Ascending aorta (tissue), 2 donors: ENCODE measurements at regions not wholly inside any gene's neighbourhood (a gene's known extent, or its start where the extent isn't known, plus 50 kb on each side); places are given as distances from the start of the nearest gene placed in this dataset.

Experiments
- DNase-seq, 2 donors: peaks; one replicate each; pipeline ENCODE4 v3.0.0-alpha.2; 2019; ENCODE audit warnings: low spot score in 2 of 2
- H3K27ac ChIP-seq, 2 donors: fragments of 200-600 bp; sonication (generic); one replicate each; pipeline ENCODE4 v1.5.1; 2016 to 2017; ENCODE audit warnings: mild to moderate bottlenecking in 1 of 2
- H3K27me3 ChIP-seq: fragments of 200-600 bp; sonication (generic); one replicate; pipeline ENCODE4 v1.5.1; 2017
- H3K36me3 ChIP-seq, 2 donors: fragments of 200-600 bp; sonication (generic); one replicate each; pipeline ENCODE4 v1.5.1; 2016
- H3K4me1 ChIP-seq, 2 donors: fragments of 200-600 bp; sonication (generic); one replicate each; pipeline ENCODE4 v1.5.1; 2016 to 2017; ENCODE audit warnings: mild to moderate bottlenecking in 1 of 2
- H3K4me3 ChIP-seq, 2 donors: fragments of 200-600 bp; sonication (generic); one replicate each; pipeline ENCODE4 v1.5.1; 2016 to 2017; ENCODE audit warnings: mild to moderate bottlenecking in 1 of 2
- H3K9me3 ChIP-seq, 2 donors: fragments of 200-600 bp; sonication (generic); one replicate each; pipeline ENCODE4 v1.5.1; 2016
- intact Hi-C: fragments of 100-400 bp; cut with DNase I; formaldehyde crosslinking; loops from one replicate; pipeline ENCODE4 v1.15.1; 2023
- TF ChIP-seq, protein P1 (sequence below), 3 experiments: fragments of 200-600 bp in 2 of 3; fragments of 450-650 bp in 1 of 3; sonication (generic) in 2 of 3; IDR thresholded peaks; one replicate each; pipeline ENCODE4 v1.5.1; 2016 to 2019; ENCODE audit warnings: antibody characterized with exemption in 3 of 3, mild to moderate bottlenecking in 1 of 3, moderate library complexity in 1 of 3

DNA sequence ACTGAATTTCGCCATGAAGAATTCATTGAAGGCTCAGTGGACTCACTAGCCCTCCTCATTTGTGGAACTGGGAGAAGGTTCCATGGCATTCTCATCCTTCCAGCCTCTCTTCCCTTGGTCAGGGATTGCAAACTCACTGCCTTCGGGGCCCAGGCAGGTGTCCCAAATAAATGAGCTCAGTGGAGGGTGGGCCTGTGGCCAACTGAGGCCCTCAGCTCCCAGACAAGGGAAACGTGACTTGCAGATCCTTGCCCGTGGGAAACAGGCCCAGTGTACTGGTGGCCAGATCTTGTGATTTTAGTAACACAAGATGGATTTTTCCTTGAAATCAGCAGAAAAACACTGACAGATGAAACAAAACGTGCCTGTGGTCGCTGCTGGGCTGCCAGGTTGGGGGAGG lies 168.7 kb upstream of the CTBP2 start:
- Histone ChIP-seq H3K27me3 (no peaks in the 10 kb centered on the region), H3K4me3 (no peak overlapping the region), H3K9me3 (peaks cover 0 to 4% of the 10 kb centered on the region in 2 donors), H3K4me1 (no peaks in the 10 kb centered on the region), H3K27ac (no peak overlapping the region), H3K36me3 (no peaks in the 10 kb centered on the region)
- no peak for DNase-seq
- TF ChIP-seq, protein P1, sequence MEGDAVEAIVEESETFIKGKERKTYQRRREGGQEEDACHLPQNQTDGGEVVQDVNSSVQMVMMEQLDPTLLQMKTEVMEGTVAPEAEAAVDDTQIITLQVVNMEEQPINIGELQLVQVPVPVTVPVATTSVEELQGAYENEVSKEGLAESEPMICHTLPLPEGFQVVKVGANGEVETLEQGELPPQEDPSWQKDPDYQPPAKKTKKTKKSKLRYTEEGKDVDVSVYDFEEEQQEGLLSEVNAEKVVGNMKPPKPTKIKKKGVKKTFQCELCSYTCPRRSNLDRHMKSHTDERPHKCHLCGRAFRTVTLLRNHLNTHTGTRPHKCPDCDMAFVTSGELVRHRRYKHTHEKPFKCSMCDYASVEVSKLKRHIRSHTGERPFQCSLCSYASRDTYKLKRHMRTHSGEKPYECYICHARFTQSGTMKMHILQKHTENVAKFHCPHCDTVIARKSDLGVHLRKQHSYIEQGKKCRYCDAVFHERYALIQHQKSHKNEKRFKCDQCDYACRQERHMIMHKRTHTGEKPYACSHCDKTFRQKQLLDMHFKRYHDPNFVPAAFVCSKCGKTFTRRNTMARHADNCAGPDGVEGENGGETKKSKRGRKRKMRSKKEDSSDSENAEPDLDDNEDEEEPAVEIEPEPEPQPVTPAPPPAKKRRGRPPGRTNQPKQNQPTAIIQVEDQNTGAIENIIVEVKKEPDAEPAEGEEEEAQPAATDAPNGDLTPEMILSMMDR (IDR thresholded peaks at IDR 0.05): no peak
- intact Hi-C loops: no loop called here

DNA sequence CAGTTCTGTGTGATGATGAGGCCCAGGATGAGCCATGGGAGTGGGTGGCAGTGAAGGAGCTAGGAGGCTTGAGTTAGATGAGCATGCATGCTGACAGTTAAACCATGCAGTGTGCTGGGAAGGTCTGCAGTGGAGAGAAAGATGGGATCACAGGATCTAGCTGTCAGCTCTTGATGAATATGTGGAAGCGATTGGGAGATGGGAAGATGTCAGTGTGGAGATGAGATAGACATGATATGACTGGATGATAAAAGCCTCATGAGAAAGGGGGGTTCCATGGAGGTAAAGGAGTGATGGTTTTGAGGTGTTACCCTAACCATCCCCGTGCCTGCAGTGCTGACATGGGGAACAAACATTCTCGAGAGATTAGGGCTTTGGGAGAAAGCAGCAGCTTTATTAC lies 165.0 kb upstream of the CTBP2 start:
- DNase-seq: no peak
- TF ChIP-seq, protein P1 (IDR thresholded peaks at IDR 0.05): no peak
- no peak overlapping the region for H3K27ac ChIP-seq
- H3K4me3 ChIP-seq: no peak overlapping the region
- intact Hi-C loops: no loop called here
- H3K9me3 ChIP-seq: peaks cover 8 to 16% of the 10 kb centered on the region in 2 donors
- H3K4me1 ChIP-seq: no peaks in the 10 kb centered on the region
- no peaks in the 10 kb centered on the region for H3K27me3 ChIP-seq
- no peaks in the 10 kb centered on the region for H3K36me3 ChIP-seq

DNA sequence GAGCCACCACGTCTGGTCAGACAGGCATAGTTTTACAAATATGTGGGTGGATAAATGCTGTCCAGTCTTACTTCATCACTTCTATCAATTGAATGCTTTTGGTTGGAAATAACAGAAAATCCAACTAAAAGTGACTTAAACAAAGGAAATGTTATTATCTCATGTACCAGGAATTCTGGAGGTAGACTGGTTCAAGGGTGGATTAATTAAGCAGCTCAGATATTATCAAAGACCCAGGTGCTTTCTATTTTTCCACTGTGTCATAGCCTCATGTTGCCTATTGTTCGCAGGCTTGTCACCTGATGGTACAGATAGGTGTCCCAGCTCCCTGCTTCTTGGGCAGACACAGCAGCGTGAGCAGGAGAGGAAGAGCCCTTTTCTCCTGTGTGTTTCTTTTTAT lies 156.1 kb upstream of the CTBP2 start:
- intact Hi-C loops: no loop called here
- no peak overlapping the region for H3K27ac ChIP-seq
- no peaks in the 10 kb centered on the region for H3K27me3 ChIP-seq
- TF ChIP-seq, protein P1 (IDR thresholded peaks at IDR 0.05): no peak
- no peak overlapping the region for H3K4me3 ChIP-seq
- H3K36me3 ChIP-seq: no peaks in the 10 kb centered on the region
- no peak for DNase-seq
- no peaks in the 10 kb centered on the region for H3K9me3 ChIP-seq
- no peaks in the 10 kb centered on the region for H3K4me1 ChIP-seq

DNA sequence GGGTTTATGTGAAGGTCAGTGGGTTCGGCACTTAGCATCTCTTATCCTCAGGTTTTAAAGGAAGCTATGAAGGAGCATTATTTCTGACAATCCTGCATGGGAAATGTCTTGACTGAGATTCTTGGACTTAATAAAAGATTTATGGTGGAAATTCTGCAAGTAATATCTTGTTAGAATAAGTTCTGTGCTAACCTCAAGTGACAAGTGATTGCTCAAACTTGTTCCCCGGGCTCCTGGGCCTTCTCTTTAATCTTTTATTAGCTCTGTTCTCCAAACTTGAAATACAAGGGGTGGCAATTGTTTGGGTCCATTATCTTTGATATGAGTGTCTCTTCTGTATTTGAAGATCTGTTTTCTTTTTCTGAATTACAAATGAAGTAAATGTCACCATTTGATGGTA lies 140.6 kb upstream of the CTBP2 start:
- Histone ChIP-seq H3K4me3 (no peak overlapping the region), H3K4me1 (no peaks in the 10 kb centered on the region), H3K9me3 (no peaks in the 10 kb centered on the region), H3K36me3 (no peaks in the 10 kb centered on the region), H3K27me3 (no peaks in the 10 kb centered on the region), H3K27ac (no peak overlapping the region)
- TF ChIP-seq, protein P1 (IDR thresholded peaks at IDR 0.05): no peak
- intact Hi-C loops: no loop called here
- no peak for DNase-seq

DNA sequence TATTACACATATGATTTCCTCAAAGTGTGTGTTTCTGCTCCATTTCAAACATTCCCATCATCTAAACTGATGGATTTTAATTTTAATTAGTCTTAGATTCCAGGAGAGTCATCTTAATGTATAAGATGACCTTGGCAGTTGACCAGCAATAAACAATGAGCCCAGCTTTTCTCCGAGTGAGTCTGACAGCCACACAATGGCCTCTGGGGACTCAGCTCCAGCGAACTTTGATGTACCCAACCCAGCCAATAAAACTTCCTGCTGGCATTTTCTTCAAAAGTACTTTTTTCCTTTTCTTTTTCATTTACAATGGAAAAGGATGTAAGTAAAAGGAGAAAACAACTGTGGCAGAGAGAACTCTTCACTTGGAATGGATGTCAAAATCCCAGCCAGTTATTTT lies 139.1 kb upstream of the CTBP2 start:
- H3K27me3 ChIP-seq: no peaks in the 10 kb centered on the region
- no peak for DNase-seq
- no peaks in the 10 kb centered on the region for H3K36me3 ChIP-seq
- H3K4me3 ChIP-seq: no peak overlapping the region
- TF ChIP-seq, protein P1 (IDR thresholded peaks at IDR 0.05): no peak
- H3K4me1 ChIP-seq: no peaks in the 10 kb centered on the region
- H3K27ac ChIP-seq: no peak overlapping the region
- no peaks in the 10 kb centered on the region for H3K9me3 ChIP-seq
- intact Hi-C loops: no loop called here

DNA sequence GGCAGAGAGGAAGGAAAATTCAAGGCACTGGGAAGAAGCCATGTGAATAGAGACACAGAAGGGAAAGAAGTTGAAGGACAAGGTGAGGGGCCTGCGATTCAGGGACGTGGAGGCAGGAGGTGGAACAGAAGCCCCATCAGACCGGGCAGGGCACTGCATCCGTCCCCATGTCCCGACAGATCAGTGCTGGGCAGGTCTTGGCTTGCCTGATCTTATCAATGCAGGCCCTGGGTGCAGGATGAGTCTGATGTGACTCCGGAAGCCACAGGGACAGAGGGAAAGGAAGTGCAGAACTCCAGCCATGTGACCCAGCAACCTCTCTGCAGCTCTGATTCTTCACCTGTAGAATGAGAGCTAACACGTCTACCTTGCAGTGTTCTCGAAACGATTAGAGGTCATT lies 136.2 kb upstream of the CTBP2 start:
- intact Hi-C loops: no loop called here
- no peak for DNase-seq
- H3K27me3 ChIP-seq: no peaks in the 10 kb centered on the region
- no peaks in the 10 kb centered on the region for H3K9me3 ChIP-seq
- TF ChIP-seq, protein P1 (IDR thresholded peaks at IDR 0.05): no peak
- H3K4me3 ChIP-seq: no peak overlapping the region
- H3K36me3 ChIP-seq: no peaks in the 10 kb centered on the region
- no peak overlapping the region for H3K27ac ChIP-seq
- no peaks in the 10 kb centered on the region for H3K4me1 ChIP-seq
